ENCODE measurements at regions not wholly inside any gene's neighbourhood (a gene's known extent, or its start where the extent isn't known, plus 50 kb on each side); places are given as distances from the start of the nearest gene placed in this dataset.

- no peak overlapping the region for H3K4me3 Mint-ChIP-seq (ENCODE audit: unreplicated experiment)
- TF ChIP-seq, protein P1, sequence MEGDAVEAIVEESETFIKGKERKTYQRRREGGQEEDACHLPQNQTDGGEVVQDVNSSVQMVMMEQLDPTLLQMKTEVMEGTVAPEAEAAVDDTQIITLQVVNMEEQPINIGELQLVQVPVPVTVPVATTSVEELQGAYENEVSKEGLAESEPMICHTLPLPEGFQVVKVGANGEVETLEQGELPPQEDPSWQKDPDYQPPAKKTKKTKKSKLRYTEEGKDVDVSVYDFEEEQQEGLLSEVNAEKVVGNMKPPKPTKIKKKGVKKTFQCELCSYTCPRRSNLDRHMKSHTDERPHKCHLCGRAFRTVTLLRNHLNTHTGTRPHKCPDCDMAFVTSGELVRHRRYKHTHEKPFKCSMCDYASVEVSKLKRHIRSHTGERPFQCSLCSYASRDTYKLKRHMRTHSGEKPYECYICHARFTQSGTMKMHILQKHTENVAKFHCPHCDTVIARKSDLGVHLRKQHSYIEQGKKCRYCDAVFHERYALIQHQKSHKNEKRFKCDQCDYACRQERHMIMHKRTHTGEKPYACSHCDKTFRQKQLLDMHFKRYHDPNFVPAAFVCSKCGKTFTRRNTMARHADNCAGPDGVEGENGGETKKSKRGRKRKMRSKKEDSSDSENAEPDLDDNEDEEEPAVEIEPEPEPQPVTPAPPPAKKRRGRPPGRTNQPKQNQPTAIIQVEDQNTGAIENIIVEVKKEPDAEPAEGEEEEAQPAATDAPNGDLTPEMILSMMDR (IDR thresholded peaks at IDR 0.05; ENCODE audit: partially characterized antibody, unreplicated experiment): no peak
- no peaks in the 10 kb centered on the region for H3K36me3 Mint-ChIP-seq (ENCODE audit: unreplicated experiment)
- DNase-seq: no peak
- H3K27me3 Mint-ChIP-seq (ENCODE audit: unreplicated experiment): peaks cover 1% of the 10 kb centered on the region
- peaks cover 3% of the 10 kb centered on the region for H3K4me1 Mint-ChIP-seq (ENCODE audit: low read depth, unreplicated experiment)
- no peaks in the 10 kb centered on the region for H3K9me3 Mint-ChIP-seq (ENCODE audit: unreplicated experiment)
- no peak overlapping the region for H3K27ac Mint-ChIP-seq (ENCODE audit: unreplicated experiment)
Measured at GRCh38 chr1:239785576-239785975, 306.1 kb upstream of the FMN2 start.

DNA sequence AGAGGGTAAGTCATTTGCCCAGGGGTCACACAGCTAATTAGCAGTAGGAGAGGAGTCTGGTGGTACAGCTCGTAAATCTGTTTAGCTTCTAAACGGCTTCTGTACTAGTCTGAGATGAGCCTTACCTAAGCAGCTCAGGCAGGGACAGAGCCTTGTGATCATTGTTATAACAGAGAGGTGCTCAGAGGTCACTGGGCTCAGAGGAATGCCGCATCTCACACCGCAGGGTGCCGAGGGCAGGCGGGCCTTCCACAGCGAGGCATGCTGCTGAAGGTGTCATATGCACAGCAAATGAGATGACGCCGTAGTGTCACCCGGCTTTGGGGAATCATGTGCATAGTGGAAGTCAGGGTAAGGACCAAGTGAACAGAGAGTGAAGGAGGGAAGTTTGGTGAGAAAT is 305.2 kb upstream of the FMN2 start:
- TF ChIP-seq, protein P1 (IDR thresholded peaks at IDR 0.05; ENCODE audit: partially characterized antibody, unreplicated experiment): no peak
- Mint-ChIP-seq H3K9me3 (ENCODE audit: unreplicated experiment) (no peaks in the 10 kb centered on the region), H3K4me3 (ENCODE audit: unreplicated experiment) (no peak overlapping the region), H3K27ac (ENCODE audit: unreplicated experiment) (no peak overlapping the region), H3K27me3 (ENCODE audit: unreplicated experiment) (peaks cover 1% of the 10 kb centered on the region), H3K4me1 (ENCODE audit: low read depth, unreplicated experiment) (peaks cover 3% of the 10 kb centered on the region), H3K36me3 (ENCODE audit: unreplicated experiment) (no peaks in the 10 kb centered on the region)
- no peak for DNase-seq

DNA sequence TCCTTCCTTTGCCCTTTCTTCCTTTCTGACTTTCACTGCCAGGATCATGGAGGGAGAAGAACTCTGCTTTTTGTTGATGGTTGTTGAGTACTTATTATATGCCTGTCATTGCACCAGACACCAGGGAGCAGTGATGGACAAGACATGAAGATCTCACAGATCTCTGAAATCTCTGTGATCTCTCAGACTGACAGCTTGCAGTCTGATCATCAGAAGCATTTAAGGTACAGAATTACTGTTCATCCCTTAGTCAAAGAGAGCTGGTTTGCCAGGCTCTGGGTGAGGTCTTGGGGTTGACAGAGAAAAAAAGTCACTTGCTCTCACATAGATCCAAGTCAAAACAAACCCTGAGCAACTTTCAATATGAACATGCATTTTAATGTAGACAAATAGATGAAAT is 299.5 kb upstream of the FMN2 start:
- DNase-seq: no peak
- TF ChIP-seq, protein P1 (IDR thresholded peaks at IDR 0.05; ENCODE audit: partially characterized antibody, unreplicated experiment): no peak
- Mint-ChIP-seq H3K9me3 (ENCODE audit: unreplicated experiment) (no peaks in the 10 kb centered on the region), H3K36me3 (ENCODE audit: unreplicated experiment) (no peaks in the 10 kb centered on the region), H3K27ac (ENCODE audit: unreplicated experiment) (no peak overlapping the region), H3K4me3 (ENCODE audit: unreplicated experiment) (no peak overlapping the region), H3K27me3 (ENCODE audit: unreplicated experiment) (no peaks in the 10 kb centered on the region), H3K4me1 (ENCODE audit: low read depth, unreplicated experiment) (no peaks in the 10 kb centered on the region)

GRCh38 chr1:239795304-239795703 is 296.4 kb upstream of the FMN2 start:
- TF ChIP-seq, protein P1 (IDR thresholded peaks at IDR 0.05; ENCODE audit: partially characterized antibody, unreplicated experiment): no peak
- no peaks in the 10 kb centered on the region for H3K27me3 Mint-ChIP-seq (ENCODE audit: unreplicated experiment)
- no peaks in the 10 kb centered on the region for H3K36me3 Mint-ChIP-seq (ENCODE audit: unreplicated experiment)
- H3K27ac Mint-ChIP-seq (ENCODE audit: unreplicated experiment): no peak overlapping the region
- H3K4me1 Mint-ChIP-seq (ENCODE audit: low read depth, unreplicated experiment): no peaks in the 10 kb centered on the region
- DNase-seq: no peak
- no peak overlapping the region for H3K4me3 Mint-ChIP-seq (ENCODE audit: unreplicated experiment)
- no peaks in the 10 kb centered on the region for H3K9me3 Mint-ChIP-seq (ENCODE audit: unreplicated experiment)

DNA sequence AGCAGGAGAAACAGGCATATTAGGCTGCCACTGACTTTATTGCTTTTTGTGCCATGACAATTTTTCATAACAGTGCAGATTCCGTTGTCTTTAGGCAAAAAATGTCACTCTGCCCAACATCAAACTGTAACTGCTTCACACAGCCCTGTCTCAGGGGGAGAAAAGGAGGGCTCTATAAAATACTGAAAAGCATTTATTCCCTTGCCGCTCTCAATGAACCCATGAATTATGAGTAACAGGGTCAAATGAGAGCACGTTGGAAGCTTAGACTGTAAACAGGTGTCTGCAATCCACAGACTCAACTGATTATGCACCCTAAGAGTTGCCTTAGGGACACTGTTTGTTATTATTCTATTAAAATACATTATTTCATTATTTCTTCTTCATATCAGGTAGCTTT is 292.1 kb upstream of the FMN2 start:
- Mint-ChIP-seq H3K27me3 (ENCODE audit: unreplicated experiment) (no peaks in the 10 kb centered on the region), H3K4me1 (ENCODE audit: low read depth, unreplicated experiment) (no peaks in the 10 kb centered on the region), H3K36me3 (ENCODE audit: unreplicated experiment) (no peaks in the 10 kb centered on the region), H3K4me3 (ENCODE audit: unreplicated experiment) (no peak overlapping the region), H3K27ac (ENCODE audit: unreplicated experiment) (no peak overlapping the region), H3K9me3 (ENCODE audit: unreplicated experiment) (no peaks in the 10 kb centered on the region)
- TF ChIP-seq, protein P1 (IDR thresholded peaks at IDR 0.05; ENCODE audit: partially characterized antibody, unreplicated experiment): no peak
- DNase-seq: no peak

Data from glutamatergic neuron (in vitro differentiated cells).